ENCODE measurements at regions not wholly inside any gene's neighbourhood (a gene's known extent, or its start where the extent isn't known, plus 50 kb on each side); places are given as distances from the start of the nearest gene placed in this dataset.

GRCh38 chr6:8549074-8549790, 113.9 kb upstream of the SLC35B3 start:
- H3K4me3 ChIP-seq (ENCODE audit: low read depth, low read length) = no peak overlapping the region
- TF ChIP-seq, protein P1, sequence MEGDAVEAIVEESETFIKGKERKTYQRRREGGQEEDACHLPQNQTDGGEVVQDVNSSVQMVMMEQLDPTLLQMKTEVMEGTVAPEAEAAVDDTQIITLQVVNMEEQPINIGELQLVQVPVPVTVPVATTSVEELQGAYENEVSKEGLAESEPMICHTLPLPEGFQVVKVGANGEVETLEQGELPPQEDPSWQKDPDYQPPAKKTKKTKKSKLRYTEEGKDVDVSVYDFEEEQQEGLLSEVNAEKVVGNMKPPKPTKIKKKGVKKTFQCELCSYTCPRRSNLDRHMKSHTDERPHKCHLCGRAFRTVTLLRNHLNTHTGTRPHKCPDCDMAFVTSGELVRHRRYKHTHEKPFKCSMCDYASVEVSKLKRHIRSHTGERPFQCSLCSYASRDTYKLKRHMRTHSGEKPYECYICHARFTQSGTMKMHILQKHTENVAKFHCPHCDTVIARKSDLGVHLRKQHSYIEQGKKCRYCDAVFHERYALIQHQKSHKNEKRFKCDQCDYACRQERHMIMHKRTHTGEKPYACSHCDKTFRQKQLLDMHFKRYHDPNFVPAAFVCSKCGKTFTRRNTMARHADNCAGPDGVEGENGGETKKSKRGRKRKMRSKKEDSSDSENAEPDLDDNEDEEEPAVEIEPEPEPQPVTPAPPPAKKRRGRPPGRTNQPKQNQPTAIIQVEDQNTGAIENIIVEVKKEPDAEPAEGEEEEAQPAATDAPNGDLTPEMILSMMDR (IDR thresholded peaks at IDR 0.05; ENCODE audit: borderline replicate concordance, insufficient read depth, low read depth, low read length) = no peak

DNA sequence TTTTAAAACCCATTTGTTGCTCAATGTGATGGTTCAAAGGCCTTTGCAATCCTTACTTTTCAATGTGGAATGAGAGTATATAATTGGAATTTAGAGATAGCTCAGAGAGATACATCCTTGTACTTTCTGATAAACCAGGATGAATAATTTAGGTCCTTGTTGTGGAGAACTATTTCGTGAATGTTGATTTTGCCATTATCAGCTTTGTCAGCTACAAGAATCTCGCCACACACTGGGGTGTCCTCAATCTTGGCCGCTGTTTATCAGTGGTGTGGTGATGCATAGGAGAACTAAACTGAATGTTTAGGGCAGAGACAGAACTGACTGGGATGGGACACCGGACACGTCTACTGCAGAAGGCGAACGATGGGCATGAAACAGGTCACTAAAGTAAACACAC, 111.2 kb upstream of the SLC35B3 start:
- TF ChIP-seq, protein P1 (IDR thresholded peaks at IDR 0.05; ENCODE audit: borderline replicate concordance, insufficient read depth, low read depth, low read length) = no peak
- H3K4me3 ChIP-seq (ENCODE audit: low read depth, low read length) = no peak overlapping the region

- no peak overlapping the region for H3K4me3 ChIP-seq (ENCODE audit: low read depth, low read length)
- TF ChIP-seq, protein P1 (IDR thresholded peaks at IDR 0.05; ENCODE audit: borderline replicate concordance, insufficient read depth, low read depth, low read length) = no peak
Measured at GRCh38 chr6:8545336-8545735, 110.0 kb upstream of the SLC35B3 start.

- H3K4me3 ChIP-seq (ENCODE audit: low read depth, low read length) = no peak overlapping the region
- TF ChIP-seq, protein P1 (IDR thresholded peaks at IDR 0.05; ENCODE audit: borderline replicate concordance, insufficient read depth, low read depth, low read length) = no peak
Measured at GRCh38 chr6:8543714-8544113, 108.4 kb upstream of the SLC35B3 start.

DNA sequence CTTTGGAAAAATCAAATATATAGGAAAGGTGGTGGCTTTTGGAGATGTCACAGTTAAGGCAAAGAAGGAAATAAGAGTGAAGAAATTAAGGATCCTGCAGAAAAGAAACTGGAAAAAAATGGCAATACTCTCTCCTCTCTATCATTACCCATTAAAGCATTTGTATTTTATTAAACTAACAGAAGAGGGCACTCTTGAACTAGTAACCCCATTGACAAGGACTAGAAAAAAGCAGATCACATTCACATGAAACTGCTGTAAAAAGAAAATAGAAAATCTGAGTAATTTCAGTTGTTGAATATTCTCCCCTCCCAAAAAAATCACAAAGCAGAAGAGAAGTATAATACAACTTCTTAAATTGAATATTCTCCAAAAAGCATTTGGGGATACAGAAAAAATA, 104.1 kb upstream of the SLC35B3 start:
- H3K4me3 ChIP-seq (ENCODE audit: low read depth, low read length) = no peak overlapping the region
- TF ChIP-seq, protein P1 (IDR thresholded peaks at IDR 0.05; ENCODE audit: borderline replicate concordance, insufficient read depth, low read depth, low read length) = no peak

DNA sequence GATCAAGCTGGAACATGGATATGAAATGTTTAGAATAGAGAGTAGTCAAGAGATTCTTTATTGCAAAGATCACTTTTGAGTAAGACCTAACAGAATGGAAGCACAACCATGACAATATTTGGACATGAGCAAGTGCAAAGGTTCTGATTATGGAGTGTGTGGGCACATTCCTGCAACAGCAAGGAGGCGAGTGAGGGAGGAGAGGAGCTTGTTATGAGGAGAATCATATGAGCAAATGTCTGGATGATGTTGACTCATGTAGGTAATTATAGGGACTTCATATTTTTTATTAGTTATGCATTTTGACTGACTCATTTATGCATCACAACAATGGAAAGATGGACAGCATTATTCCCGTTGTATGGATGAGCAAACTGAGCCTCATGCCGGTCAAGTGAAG, 100.8 kb upstream of the SLC35B3 start:
- TF ChIP-seq, protein P1 (IDR thresholded peaks at IDR 0.05; ENCODE audit: borderline replicate concordance, insufficient read depth, low read depth, low read length) = no peak
- H3K4me3 ChIP-seq (ENCODE audit: low read depth, low read length) = no peak overlapping the region

- no peak overlapping the region for H3K4me3 ChIP-seq (ENCODE audit: low read depth, low read length)
- TF ChIP-seq, protein P1 (IDR thresholded peaks at IDR 0.05; ENCODE audit: borderline replicate concordance, insufficient read depth, low read depth, low read length) = no peak
Measured at GRCh38 chr6:8535519-8535918, 100.2 kb upstream of the SLC35B3 start.
